T47D (cell line): ENCODE measurements at regions not wholly inside any gene's neighbourhood (a gene's known extent, or its start where the extent isn't known, plus 50 kb on each side); places are given as distances from the start of the nearest gene placed in this dataset.

Experiments
- DNase-seq, 2 experiments: peaks; one replicate each; pipeline versions ENCODE4 v3.0.0 to v3.0.0-alpha.2; 2011 to 2012; ENCODE audit warnings: low read depth in 1 of 2, low spot score in 1 of 2
- JUND ChIP-seq: IDR thresholded peaks from 2 replicates; pipeline ENCODE4 v1.6.1; 2012; ENCODE audit warnings: low read depth
- in situ Hi-C: cut with HindIII; loops from 2 replicates; pipeline ENCODE4 v1.10.0; 2016; ENCODE audit warnings: low sequenced_read_pairs, low pct_unique_long_range_greater_than_20kb

DNA sequence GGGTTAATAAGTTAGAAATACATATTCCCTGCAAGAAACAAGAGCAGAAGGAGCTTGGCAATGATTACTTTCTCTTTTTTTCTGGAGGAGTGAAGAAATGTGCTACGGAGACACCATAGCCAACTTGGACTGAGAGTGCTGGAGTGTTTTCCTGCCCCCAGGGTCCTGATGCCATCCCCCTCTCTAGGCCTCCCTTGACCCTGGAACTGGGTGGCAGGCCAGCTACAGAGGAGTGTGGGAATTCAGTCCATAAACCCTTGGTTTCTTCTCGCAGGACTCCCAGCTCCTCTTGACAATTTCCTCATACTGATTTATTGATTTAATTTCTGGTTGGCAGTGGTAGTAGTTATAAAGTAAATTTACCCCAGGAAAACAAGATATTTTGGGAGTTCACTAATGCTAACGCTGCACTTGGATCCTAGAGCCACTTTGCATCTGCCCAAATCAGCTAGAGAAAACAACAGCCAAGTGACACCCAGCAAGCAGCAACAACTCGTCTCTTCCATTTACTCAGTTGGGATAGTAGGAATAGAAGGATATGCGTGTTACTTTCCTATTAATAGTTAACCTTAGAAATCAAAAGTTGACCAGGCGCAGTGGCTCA is 76.4 kb upstream of the CELF2 start:
- in situ Hi-C loops: no loop called here
- no peak for DNase-seq
- TF ChIP-seq JUND: no peak

DNA sequence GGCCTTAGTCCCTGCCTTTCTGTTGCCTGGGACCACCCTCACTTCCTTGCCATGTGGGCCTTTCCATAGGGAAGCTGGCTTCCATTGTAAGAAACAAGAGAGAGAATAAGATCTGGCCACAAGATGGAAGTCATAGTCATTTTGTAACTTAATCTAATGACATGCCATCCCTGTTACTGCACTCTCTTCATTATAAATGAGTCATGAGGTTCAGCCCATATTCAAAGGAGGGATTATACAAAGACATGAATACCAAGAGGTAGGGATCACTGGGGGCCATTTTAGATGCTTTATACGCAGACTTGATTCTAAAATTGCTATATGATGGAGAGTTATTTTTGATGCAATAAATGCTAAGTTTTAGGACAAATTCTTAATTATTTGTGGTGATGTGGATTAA is 75.2 kb upstream of the CELF2 start:
- no peak for DNase-seq
- in situ Hi-C loops: no loop called here
- no peak for TF ChIP-seq JUND

DNA sequence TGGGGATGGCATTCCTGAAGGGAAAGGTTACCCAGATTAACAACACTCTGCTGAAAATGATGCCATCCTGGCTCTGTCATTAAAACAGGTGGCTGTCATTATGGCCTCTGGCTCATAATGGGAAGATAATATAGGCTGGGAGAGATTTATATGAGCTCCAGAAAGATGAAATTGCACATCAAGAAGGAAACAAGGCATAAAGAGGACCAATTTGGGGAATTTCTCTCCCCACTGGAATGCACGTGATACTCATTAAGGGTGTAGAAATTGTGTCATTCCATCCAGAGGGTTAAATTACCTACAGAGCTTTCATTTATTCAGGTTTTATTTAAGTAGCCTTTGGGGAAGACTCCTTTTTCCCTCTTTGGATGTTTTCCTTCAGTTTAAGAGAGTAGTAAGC is 71.6 kb upstream of the CELF2 start:
- in situ Hi-C loops: no loop called here
- DNase-seq: no peak
- TF ChIP-seq JUND: no peak

DNA sequence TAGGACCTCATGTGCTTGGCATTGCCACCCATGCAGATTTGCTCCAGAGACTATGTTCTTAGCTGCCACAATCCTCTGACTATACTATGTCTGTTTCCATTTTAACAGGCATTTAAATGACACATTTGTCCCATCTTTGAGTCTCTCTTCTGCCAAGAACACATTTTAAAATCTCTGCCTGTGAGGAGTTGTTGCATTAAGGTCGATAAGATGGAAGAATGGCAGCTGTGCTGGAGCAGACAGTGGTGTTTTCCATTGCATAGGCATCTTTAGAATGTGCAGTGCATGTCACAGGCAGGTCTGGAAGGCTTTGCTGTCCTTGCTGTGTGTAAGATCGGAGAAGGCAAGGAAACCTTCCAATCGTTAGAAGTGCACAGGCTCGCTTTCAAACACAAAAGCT is 70.9 kb upstream of the CELF2 start:
- no peak for DNase-seq
- no peak for TF ChIP-seq JUND
- in situ Hi-C loops: no loop called here

DNA sequence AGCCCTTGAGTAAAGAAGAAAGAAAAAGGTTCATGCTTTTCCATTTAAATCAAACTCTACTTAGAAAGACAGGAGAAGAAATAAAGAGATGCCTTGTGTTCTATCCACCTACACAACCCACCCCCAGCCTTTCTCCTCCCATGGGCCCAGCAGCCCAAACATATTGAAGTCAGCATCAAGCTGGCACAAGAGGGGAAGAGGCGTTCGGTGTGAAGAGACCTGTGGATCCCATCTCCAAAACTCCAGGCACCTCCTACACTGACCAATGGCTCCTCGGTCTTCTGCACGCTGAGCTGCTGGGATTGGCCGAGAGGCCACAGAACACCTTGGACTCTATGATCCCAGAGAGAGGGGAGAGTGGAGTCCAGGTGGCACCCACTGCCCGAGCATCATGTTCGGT is 66.0 kb upstream of the CELF2 start:
- no peak for DNase-seq
- no peak for TF ChIP-seq JUND
- in situ Hi-C loops: no loop called here

DNA sequence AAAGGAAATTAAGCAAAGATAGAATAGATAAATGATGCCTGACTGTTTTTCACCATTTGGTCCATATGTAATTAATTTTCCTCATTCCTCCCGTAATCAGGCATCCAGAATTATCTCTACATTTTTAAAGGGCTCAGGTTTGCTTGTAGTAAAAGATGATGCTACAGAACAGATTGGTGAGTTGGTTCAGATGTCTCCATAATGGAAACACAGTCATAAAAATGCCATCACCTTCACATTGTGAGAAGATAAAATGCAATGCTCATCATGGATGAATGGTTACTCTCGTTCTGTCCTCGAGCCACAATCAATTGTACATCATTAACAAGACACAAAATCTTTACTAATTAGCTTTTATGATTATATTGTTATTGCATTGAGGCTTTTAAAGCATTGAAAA is 64.9 kb upstream of the CELF2 start:
- no peak for TF ChIP-seq JUND
- in situ Hi-C loops: no loop called here
- DNase-seq: no peak

DNA sequence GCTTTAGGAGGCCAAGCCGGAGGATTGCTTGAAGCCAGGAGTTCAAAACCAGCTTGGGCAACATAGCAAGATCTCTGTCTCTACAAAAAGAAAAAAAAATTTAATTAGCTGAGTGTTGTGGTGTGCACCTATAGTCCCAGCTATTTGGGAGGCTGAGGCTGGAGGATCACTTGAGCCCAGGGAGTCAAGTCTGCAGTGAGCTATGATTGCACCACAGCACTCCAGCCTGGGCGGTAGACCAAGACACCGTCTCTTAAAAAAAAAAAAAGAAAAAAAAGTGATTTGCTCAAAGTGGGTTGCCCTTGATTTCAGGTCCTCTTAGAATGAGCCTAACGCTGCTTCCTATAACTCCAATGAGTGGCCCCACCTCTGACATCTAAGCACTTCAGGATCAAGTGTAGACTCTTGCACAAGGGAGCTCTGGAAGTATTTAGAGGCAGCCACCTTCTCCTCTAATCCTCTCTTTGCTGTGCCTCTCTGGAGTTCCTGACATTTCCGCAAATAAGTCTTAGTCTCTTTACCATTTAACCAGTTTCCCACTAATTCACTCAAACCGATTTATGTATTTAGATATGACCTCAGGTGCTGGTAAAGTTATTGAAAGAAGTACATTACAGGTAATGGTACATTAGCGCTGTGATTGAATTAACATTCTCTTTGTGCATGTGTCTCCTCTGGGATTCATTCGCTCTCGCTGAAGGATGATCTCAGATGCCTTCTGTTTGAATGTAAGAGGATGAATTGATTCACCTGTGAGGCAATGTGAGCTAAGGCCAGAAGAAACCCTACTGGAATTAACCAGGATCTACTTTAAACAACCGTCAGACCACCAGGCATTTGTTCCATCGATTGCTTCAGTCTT is 60.8 kb upstream of the CELF2 start:
- in situ Hi-C loops: no loop called here
- TF ChIP-seq JUND: no peak
- DNase-seq: no peak

DNA sequence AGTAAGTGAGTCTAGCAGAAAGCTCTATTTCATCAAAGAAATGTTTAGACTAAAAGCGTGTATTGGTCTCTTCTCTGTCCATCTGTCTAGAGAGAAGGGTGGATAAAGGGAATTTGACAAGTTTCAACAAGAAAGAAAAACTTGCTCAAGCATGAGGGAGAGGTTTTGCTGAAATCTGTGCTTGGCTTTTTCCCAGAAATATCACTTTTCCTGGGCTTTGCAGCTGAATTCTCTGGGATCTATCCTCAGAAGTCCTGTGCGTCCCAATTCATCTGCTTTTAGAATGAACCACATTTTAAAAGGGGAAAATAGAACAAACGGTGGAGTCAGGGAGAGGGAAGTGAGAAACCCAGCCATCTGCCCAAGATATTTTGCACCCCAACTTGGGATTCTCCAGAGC is 59.6 kb upstream of the CELF2 start:
- in situ Hi-C loops: no loop called here
- no peak for DNase-seq
- TF ChIP-seq JUND: no peak

DNA sequence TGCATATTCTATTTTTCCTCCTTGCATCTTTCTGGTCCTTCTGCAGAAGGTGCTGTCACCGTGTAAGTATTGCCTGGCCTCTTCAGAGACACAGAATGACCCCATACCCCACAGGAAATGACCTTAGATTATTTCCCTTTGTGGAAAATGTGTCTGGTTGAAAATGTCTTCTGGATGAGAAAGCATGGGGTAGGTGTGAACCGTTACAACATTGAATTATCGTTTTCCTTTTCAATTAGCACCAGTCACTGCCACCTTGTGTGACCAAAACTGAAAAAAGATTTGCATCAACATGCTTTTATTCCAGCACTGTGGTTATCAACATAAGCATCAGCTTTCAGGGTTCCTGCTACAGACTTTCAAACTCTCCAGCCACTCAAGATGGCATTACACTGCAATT is 58.0 kb upstream of the CELF2 start:
- in situ Hi-C loops: no loop called here
- no peak for TF ChIP-seq JUND
- no peak for DNase-seq

DNA sequence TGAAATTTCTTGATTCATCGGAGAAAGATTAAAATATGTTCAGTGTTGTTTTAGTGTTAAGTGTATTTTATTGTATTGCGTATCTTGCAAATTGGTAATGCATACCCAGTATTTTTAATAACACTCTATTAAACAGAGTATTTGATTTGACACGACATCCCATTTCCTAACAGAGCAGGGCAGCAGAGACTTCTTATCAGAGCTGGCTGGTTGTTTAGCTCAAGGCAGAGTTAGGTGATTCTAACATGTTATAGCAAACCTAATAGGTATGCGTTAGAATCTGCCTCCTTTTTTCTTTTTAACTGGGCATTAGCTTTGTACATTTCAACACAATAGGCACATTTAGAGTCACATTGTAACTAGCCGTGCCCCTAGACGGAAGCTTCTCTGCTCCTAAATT is 57.1 kb upstream of the CELF2 start:
- DNase-seq: no peak
- in situ Hi-C loops: no loop called here
- TF ChIP-seq JUND: no peak

DNA sequence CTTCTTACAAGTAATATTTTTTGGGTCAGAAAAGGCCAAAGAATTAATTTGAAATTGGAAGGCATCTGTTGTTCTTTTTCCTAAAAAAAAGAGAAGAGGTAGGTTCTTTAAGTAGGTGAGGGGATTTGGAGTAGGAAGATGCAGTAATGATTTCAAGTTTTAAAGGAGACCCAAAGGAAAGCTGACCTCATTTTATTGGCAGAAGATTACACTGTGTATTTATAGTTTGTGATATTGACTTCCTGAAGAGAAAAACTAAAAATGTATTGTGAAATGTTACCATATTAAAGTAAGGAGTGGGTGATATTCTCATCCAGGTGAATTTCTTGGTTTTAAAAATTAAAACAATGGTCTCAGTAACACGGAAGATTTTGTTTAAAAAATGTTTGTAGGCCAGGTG is 56.6 kb upstream of the CELF2 start:
- DNase-seq: no peak
- TF ChIP-seq JUND: no peak
- in situ Hi-C loops: no loop called here

DNA sequence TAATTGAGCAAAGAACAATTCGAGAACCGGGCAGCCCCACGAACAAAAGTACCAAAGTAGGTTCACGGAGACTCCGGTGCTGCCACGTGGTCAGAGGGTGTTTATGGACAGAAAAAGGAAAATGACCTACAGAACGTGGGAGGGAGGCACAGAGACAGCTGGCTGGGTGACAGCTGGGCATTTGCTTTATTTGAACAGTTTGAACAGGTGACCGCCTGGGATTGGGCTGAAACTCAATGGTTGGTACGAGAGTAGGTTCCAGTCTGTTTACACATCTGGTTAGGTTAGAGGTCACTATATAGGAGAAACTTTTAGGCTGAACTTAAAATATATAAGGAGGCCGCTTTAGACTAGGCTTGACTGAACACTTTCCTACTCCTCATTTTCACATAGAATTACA is 50.6 kb upstream of the CELF2 start:
- no peak for DNase-seq
- in situ Hi-C loops: no loop called here
- TF ChIP-seq JUND: no peak

DNA sequence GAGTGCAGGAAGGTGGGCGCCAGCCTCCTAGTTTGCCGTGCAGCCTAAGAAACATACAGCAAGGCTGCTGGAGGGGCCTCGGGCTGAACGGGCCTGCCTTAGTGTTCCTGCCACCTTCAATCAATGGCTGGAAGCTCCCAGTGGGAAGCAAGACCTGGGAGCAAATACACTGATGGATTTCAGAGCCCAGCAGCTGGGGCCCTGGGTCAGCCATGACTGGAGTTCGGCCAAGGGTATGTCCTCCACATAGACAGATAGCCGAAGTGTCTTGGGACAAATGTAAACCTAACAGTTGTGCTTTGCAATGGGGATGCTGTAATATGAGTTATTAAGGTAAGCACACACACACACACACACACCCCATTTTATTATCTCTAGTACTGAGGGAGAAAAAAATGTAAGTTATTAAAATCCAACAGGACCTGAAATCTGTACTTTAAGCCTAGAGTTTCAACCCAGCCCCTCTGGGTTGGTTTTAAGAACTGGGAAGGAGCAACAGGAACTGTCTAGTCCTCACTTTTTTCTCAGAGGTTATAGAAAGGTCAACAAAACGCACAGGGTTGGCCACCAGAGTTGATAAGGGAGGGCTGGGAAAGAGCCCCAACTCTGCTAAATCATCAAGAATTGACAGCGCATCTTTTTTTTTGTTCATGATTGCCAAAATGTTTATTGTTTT is 50.0 kb upstream of the CELF2 start:
- no peak for TF ChIP-seq JUND
- no peak for DNase-seq
- in situ Hi-C loops: no loop called here
